GM12875 (cell line): ENCODE measurements at regions not wholly inside any gene's neighbourhood (a gene's known extent, or its start where the extent isn't known, plus 50 kb on each side); places are given as distances from the start of the nearest gene placed in this dataset.
"Not testable (repeated sequence)": the region's sequence is repeated elsewhere in the genome, so short reads cannot be mapped to it uniquely, and the experiment has no call there.

ENCODE experiments used
- H3K4me3 ChIP-seq: one replicate; pipeline ENCODE4 v1.5.1; 2011; ENCODE audit warnings: low read depth, low read length, control low read depth
- CTCF ChIP-seq: IDR thresholded peaks from 2 replicates; pipeline ENCODE4 v1.5.1; 2011; ENCODE audit warnings: low read depth, mild to moderate bottlenecking, control low read depth, inconsistent platforms, low read length, moderate library complexity, borderline replicate concordance; ENCODE audit not compliant: insufficient read depth

DNA sequence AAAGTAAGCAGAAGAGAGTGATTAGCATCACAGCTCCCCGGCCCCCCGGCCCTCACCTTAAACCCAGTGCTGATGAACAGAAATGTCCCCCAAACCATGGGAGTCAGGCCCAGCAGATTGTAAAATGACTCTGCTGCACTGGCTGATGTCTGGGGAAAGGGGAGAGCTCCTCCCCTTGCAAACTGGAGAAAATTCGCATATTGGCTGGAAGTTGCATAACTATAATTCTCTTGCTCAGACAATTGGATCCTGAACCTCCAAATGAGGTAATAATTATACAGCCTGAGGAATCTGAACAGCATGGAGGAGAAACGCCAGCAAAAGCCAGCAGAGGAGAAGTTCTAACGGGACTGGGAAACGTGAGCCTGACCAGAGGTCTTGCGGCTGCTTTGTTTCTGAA is 109.7 kb downstream of the C16orf95 start:
- TF ChIP-seq CTCF: no peak
- H3K4me3 ChIP-seq: no peak overlapping the region

GRCh38 chr16:87207965-87208364 is 109.2 kb downstream of the C16orf95 start:
- TF ChIP-seq CTCF: no peak
- H3K4me3 ChIP-seq: no peak overlapping the region

GRCh38 chr16:87208968-87209367 is 108.2 kb downstream of the C16orf95 start:
- not testable (repeated sequence) for H3K4me3 ChIP-seq

- no peak for TF ChIP-seq CTCF
- H3K4me3 ChIP-seq: no peak overlapping the region
Observed at GRCh38 chr16:87209808-87210512, 107.2 kb downstream of the C16orf95 start.

GRCh38 chr16:87210894-87211293 is 106.3 kb downstream of the C16orf95 start:
- TF ChIP-seq CTCF: no peak
- H3K4me3 ChIP-seq: no peak overlapping the region

GRCh38 chr16:87212026-87212425 is 105.2 kb downstream of the C16orf95 start:
- H3K4me3 ChIP-seq: no peak overlapping the region
- no peak for TF ChIP-seq CTCF

DNA sequence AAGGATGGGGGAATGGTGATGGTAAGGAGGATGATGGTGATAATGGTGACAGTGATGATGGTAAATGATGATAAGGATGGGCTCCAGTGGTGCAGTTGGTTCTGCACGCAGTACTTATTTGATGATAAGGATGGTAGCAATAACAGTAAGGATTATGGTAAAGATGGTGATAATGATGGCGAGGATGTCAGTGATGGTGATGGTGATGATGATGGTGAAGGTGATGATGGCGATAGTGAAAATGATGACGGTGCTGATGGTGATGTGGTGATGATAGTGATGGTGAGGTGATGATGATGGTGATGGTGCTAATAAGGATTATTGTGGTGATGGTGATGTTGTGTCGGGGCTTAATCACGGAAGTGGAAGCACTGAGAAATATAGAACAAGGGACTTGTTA is 103.7 kb downstream of the C16orf95 start:
- no peak overlapping the region for H3K4me3 ChIP-seq
- no peak for TF ChIP-seq CTCF
